ENCODE measurements at regions not wholly inside any gene's neighbourhood (a gene's known extent, or its start where the extent isn't known, plus 50 kb on each side); places are given as distances from the start of the nearest gene placed in this dataset.

GRCh38 chr4:188876881-188877280 is 737.6 kb downstream of the TRIML1 start:
- TF ChIP-seq CTCF (conservative IDR thresholded peaks at IDR 0.05; ENCODE audit: low read depth, low read length): no peak
- no peak for TF ChIP-seq BHLHE40 (IDR thresholded peaks at IDR 0.05; ENCODE audit: low read depth, low read length)
- no peak for TF ChIP-seq POLR2A (IDR thresholded peaks at IDR 0.05; ENCODE audit: low read depth, low read length)
- TF ChIP-seq ELK1 (IDR thresholded peaks at IDR 0.05; ENCODE audit: borderline replicate concordance, low read depth, low read length): no peak

Data from IMR-90 (cell line).